ENCODE measurements at regions not wholly inside any gene's neighbourhood (a gene's known extent, or its start where the extent isn't known, plus 50 kb on each side); places are given as distances from the start of the nearest gene placed in this dataset.

DNA sequence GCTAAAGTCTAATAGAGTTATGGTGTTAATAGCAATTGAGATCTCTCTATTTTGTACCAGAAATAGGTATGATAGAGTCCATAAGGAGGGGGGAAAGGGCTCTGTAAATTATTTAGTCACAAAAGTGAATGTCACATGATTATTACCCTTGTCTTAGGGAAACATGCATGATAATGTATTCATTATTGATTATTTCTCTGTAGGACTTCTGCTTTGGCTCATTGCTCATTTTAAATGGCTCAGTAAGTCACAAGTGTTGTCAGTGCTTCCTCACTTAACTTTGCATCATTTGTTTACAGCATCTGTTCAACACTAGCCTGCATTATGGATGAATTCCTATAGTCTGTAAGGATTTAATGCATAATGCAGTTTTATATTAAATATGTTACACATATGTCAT, 788.8 kb upstream of the EDIL3 start:
- Mint-ChIP-seq H3K4me3 (no peak overlapping the region), H3K9me3 (no peaks in the 10 kb centered on the region), H3K36me3 (ENCODE audit: insufficient read depth in 1 of 3, low read depth in 3 of 3) (no peaks in the 10 kb centered on the region), H3K27ac (no peak overlapping the region), H3K27me3 (ENCODE audit: low read depth) (no peaks in the 10 kb centered on the region), H3K4me1 (peaks cover 2% of the 10 kb centered on the region in 2 experiments; a peak in 1 of 4 replicates)
- DNase-seq, result no peak
- no peak overlapping the region for H4K5ac ChIP-seq (ENCODE audit: insufficient read length, low read depth, low read length)
- no peaks in the 10 kb centered on the region for H3K27me3 ChIP-seq (ENCODE audit: insufficient read depth, low read length)
- H2BK120ac ChIP-seq (ENCODE audit: low read depth, low read length, poor library complexity, severe bottlenecking), result no peak overlapping the region
- H3K56ac ChIP-seq (ENCODE audit: insufficient read length, low read depth, low read length), result no peak overlapping the region
- H4K91ac ChIP-seq (ENCODE audit: insufficient read length, low read depth, low read length), result no peak overlapping the region
- TF ChIP-seq CTCF (conservative IDR thresholded peaks at IDR 0.05), result no peak
- H2BK15ac ChIP-seq (ENCODE audit: low read depth, low read length), result no peak overlapping the region
- H3K79me1 ChIP-seq (ENCODE audit: insufficient read depth, low read depth, low read length, poor library complexity, severe bottlenecking), result no peaks in the 10 kb centered on the region
- no peak overlapping the region for H3K9ac ChIP-seq (ENCODE audit: extremely low read depth, insufficient read length, low read length)
- H3K4me1 ChIP-seq (ENCODE audit: insufficient read depth, low read length), result no peaks in the 10 kb centered on the region
- no peaks in the 10 kb centered on the region for H3K23me2 ChIP-seq (ENCODE audit: insufficient read length, low read depth, low read length, poor library complexity, severe bottlenecking)
- no peak overlapping the region for H3K4me2 ChIP-seq (ENCODE audit: insufficient read depth, insufficient read length, low read length)
- H2AFZ ChIP-seq (ENCODE audit: low read length), result no peak overlapping the region
- no peak overlapping the region for H2AK5ac ChIP-seq (ENCODE audit: insufficient read length, low read length)
- no peak overlapping the region for H3K14ac ChIP-seq (ENCODE audit: insufficient read depth, low read length)
- H4K20me1 ChIP-seq (ENCODE audit: control insufficient read depth, insufficient read depth, insufficient read length), result no peaks in the 10 kb centered on the region
- no peaks in the 10 kb centered on the region for H3K9me3 ChIP-seq (ENCODE audit: control insufficient read depth, low read depth, low read length)
- no peak overlapping the region for H3K27ac ChIP-seq (ENCODE audit: insufficient read length, low read depth, low read length)
- no peak overlapping the region for H2BK5ac ChIP-seq (ENCODE audit: insufficient read length, low read length)
- H4K8ac ChIP-seq (replicated peaks; ENCODE audit: insufficient read length, low read depth, low read length), result no peak overlapping the region
- H2BK20ac ChIP-seq (ENCODE audit: low read depth, low read length, poor library complexity, severe bottlenecking), result no peak overlapping the region
- no peak overlapping the region for H3K18ac ChIP-seq (ENCODE audit: insufficient read length, low read depth, low read length)
- no peak overlapping the region for H3T11ph ChIP-seq (ENCODE audit: low read length)
- H3K4ac ChIP-seq (ENCODE audit: low read depth, low read length), result no peak overlapping the region
- no peaks in the 10 kb centered on the region for H3K79me2 ChIP-seq (ENCODE audit: insufficient read depth, low read length)
- H3K23ac ChIP-seq (ENCODE audit: insufficient read length, low read depth, low read length), result no peak overlapping the region
- no peak overlapping the region for H2BK12ac ChIP-seq (ENCODE audit: insufficient read length, low read depth, low read length)

Measured in H9 (cell line).